MCF 10A (cell line): ENCODE measurements at regions not wholly inside any gene's neighbourhood (a gene's known extent, or its start where the extent isn't known, plus 50 kb on each side); places are given as distances from the start of the nearest gene placed in this dataset.

Experiments
- BruUV-seq: library from RNA; stranded (reverse); fragments of 400-500 nt; replicated peaks from 2 replicates; lab custom pipeline; 2021; lab: Mats Ljungman, UMichigan
- CTCF ChIA-PET: fragments of 300-600 bp; sonication (Branson Sonifier 250); formaldehyde crosslinking; extraction: SDS; loops from one replicate; lab custom pipeline; 2021; ENCODE audit warnings: antibody characterized with exemption, inconsistent platforms; lab: Yijun Ruan, JAX
- POLR2A ChIA-PET: fragments of 300-600, 350-650 bp; sonication (Branson Sonifier 250); formaldehyde crosslinking; extraction: SDS; loops from one replicate; lab custom pipeline; 2020; ENCODE audit warnings: antibody characterized with exemption, inconsistent platforms; lab: Yijun Ruan, JAX
- DNase-seq: peaks from one replicate; pipeline ENCODE4 v3.0.0-alpha.2; 2018; ENCODE audit not compliant: unreplicated experiment
- H3K27ac Mint-ChIP-seq: one replicate; pipeline ENCODE4 v1.8.0; 2022; ENCODE audit warnings: mild to moderate bottlenecking, low read depth, mixed read lengths; ENCODE audit not compliant: unreplicated experiment
- H3K27me3 Mint-ChIP-seq: one replicate; pipeline ENCODE4 v1.8.0; 2022; ENCODE audit warnings: mixed read lengths; ENCODE audit not compliant: insufficient read depth, unreplicated experiment
- H3K36me3 Mint-ChIP-seq: one replicate; pipeline ENCODE4 v1.8.0; 2022; ENCODE audit warnings: mild to moderate bottlenecking, moderate library complexity, mixed read lengths; ENCODE audit not compliant: insufficient read depth, unreplicated experiment
- H3K4me1 Mint-ChIP-seq: one replicate; pipeline ENCODE4 v1.8.0; 2022; ENCODE audit warnings: mixed read lengths; ENCODE audit not compliant: insufficient read depth, unreplicated experiment
- H3K4me3 Mint-ChIP-seq: one replicate; pipeline ENCODE4 v1.8.0; 2022; ENCODE audit warnings: mild to moderate bottlenecking, moderate library complexity, mixed read lengths; ENCODE audit not compliant: unreplicated experiment
- H3K9me3 Mint-ChIP-seq: one replicate; pipeline ENCODE4 v1.8.0; 2022; ENCODE audit warnings: mixed read lengths; ENCODE audit not compliant: unreplicated experiment
- CTCF ChIP-seq: fragments of 200-600 bp; IDR thresholded peaks from one replicate; pipeline ENCODE4 v1.8.0; 2022; ENCODE audit warnings: antibody characterized with exemption, mild to moderate bottlenecking; ENCODE audit not compliant: unreplicated experiment
- intact Hi-C: fragments of 100-400 bp; cut with micrococcal nuclease; formaldehyde crosslinking; loops from 2 replicates; pipeline ENCODE4 v1.14.1; 2022

DNA sequence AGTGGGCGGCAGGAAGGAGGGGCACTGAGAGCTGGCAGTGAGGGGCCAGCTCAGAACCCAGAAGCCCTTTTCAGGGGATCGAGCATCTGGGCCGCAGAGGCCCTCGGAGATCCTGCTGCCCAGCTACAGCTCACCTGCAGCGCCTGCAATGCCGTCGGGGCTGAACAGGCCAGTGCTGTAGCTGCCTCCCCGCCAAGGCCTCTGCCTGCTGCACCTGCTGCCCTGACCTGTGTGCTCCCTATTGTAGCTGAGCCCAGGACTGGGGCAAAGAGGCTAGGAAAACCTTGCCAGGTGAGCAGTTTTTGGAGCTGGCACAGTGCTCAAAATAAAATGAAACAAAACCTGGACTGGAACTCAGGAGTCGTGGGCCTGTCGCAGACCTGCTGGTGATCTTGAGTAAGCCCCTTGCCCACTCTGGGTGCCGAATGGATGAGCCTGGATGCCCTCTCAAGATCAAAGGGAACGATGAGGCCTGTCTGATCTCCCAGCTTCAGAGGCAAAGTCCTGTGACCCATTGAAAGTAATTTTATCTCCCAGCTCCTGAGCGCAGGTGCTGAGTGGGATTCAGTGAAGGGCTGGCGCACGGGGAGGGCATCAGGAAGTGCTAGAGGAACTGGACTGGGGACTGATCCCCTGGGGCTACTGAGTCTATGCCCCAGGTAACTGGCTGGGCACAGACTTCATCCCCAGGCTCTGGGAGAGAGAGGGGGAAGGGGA lies 154.6 kb downstream of the FOXD2 start:
- Mint-ChIP-seq H3K4me3 (no peak overlapping the region), H3K9me3 (no peaks in the 10 kb centered on the region), H3K4me1 (no peaks in the 10 kb centered on the region), H3K27me3 (no peaks in the 10 kb centered on the region), H3K36me3 (no peaks in the 10 kb centered on the region), H3K27ac (no peak overlapping the region)
- no peak for DNase-seq
- BruUV-seq = no TSS peak
- TF ChIP-seq CTCF = no peak
- ChIA-PET CTCF (no interaction called here), POLR2A (interaction anchor here (0.8 kb wide), 1 partner anchor 9 kb away, joined by 4 read pairs; no protein-coding TSS in a partner anchor)
- intact Hi-C loops = no loop called here

DNA sequence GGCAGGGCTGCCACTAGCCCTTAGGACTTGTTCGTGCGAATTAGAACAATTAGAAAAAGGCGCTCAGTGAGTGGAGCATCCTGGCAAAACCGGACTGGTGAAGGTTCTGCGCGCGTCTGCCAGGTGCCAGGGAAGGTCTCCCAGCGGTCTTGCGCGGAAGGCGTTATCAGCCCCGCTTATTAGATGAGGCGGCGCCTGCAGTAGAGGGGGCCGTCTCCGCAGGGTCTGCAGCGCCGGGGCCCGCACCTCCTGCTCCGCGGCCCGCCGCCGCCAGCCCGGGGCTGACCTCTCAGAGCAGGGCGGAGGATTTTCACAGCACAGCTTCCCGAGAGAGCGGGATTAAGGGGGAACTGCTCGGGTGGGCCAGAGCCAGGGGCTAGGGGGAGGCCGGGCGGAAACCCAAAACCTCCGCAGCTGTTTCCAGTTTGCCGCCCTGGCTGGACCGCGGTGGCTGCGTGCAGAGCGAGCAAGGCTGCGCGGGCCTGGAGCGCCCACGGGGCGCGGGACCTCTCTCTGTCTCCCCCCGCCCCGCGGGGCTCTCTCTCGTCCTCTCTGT lies 155.2 kb downstream of the FOXD2 start:
- Mint-ChIP-seq H3K4me1 (no peaks in the 10 kb centered on the region), H3K27ac (no peak overlapping the region), H3K36me3 (no peaks in the 10 kb centered on the region), H3K27me3 (no peaks in the 10 kb centered on the region), H3K4me3 (no peak overlapping the region), H3K9me3 (no peaks in the 10 kb centered on the region)
- intact Hi-C loops = no loop called here
- POLR2A ChIA-PET = no interaction called here
- no TSS peak for BruUV-seq
- TF ChIP-seq CTCF = no peak
- CTCF ChIA-PET = interaction anchor here (0.6 kb wide), 1 partner anchor 733 kb away, joined by 4 read pairs; no protein-coding TSS in a partner anchor
- DNase-seq = no peak

- Mint-ChIP-seq H3K4me1 (no peaks in the 10 kb centered on the region), H3K36me3 (no peaks in the 10 kb centered on the region), H3K4me3 (no peak overlapping the region), H3K27ac (no peak overlapping the region), H3K9me3 (no peaks in the 10 kb centered on the region), H3K27me3 (no peaks in the 10 kb centered on the region)
- no peak for DNase-seq
- ChIA-PET CTCF (interaction anchor here (0.6 kb wide), 1 partner anchor 734 kb away, joined by 4 read pairs; no protein-coding TSS in a partner anchor), POLR2A (no interaction called here)
- no TSS peak for BruUV-seq
- intact Hi-C loops = no loop called here
- TF ChIP-seq CTCF = no peak
Observed at GRCh38 chr1:47593598-47594285, 155.9 kb downstream of the FOXD2 start.

DNA sequence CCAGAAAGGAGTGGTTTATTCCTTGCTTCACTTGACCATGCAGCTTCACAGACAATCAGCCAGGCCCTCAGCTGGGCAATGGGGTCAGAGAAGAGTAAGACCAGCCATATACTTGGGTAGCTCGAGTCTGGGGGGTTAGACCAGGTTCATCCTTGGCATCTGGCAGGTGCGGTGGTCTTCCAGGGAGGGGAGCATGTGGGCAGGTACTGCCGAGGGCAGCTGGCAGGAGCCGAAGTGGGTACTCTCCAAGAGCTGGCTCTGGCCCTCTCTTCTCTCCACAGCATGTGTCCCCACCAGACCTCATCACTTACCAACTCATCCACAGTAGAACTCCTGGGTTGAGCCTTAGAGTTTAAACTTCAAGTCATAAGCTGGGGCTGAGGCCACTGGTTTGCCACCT lies 156.8 kb downstream of the FOXD2 start:
- Mint-ChIP-seq H3K27ac (no peak overlapping the region), H3K9me3 (peaks cover 9% of the 10 kb centered on the region), H3K4me1 (no peaks in the 10 kb centered on the region), H3K4me3 (no peak overlapping the region), H3K36me3 (no peaks in the 10 kb centered on the region), H3K27me3 (no peaks in the 10 kb centered on the region)
- no peak for DNase-seq
- BruUV-seq = no TSS peak
- POLR2A ChIA-PET = no interaction called here
- TF ChIP-seq CTCF = no peak
- intact Hi-C loops = no loop called here
- CTCF ChIA-PET = interaction anchor here (0.8 to 1.5 kb wide), 2 partner anchors 14 to 64 kb away, joined by 3 read pairs; no protein-coding TSS in a partner anchor
